HCT116 (cell line): ENCODE measurements at regions not wholly inside any gene's neighbourhood (a gene's known extent, or its start where the extent isn't known, plus 50 kb on each side); places are given as distances from the start of the nearest gene placed in this dataset.

Experiments used
- ATAC-seq: fragments of 200-7000 bp; cut with Tn5 transposase; 2 replicates; pipeline ENCODE4 v1.9.1; 2020; ENCODE audit warnings: mild to moderate bottlenecking, moderate library complexity
- BruUV-seq: library from RNA; stranded (reverse); fragments of 400-500 nt; replicated peaks from 2 replicates; lab custom pipeline; 2021; lab: Mats Ljungman, UMichigan
- CTCF ChIA-PET: fragments of 300-600 bp; sonication (Branson Sonifier 250); formaldehyde crosslinking; loops from one replicate; lab custom pipeline; 2021; ENCODE audit warnings: antibody characterized with exemption; lab: Charles Lee
- POLR2A ChIA-PET: fragments of 300-600, 350-600 bp; sonication (Branson Sonifier 250); formaldehyde crosslinking; loops from one replicate; lab custom pipeline; 2021; ENCODE audit warnings: antibody characterized with exemption; lab: Charles Lee
- RAD21 ChIA-PET, 2 experiments: fragments of 300-600 bp; sonication (Branson Sonifier 250); formaldehyde crosslinking; loops; one replicate each; lab custom pipeline; 2023; ENCODE audit warnings: low total read pairs in 2 of 2; ENCODE audit not compliant: uncharacterized antibody in 2 of 2, unreplicated experiment in 2 of 2, low non-redundant PET in 1 of 2; lab: Charles Lee
- DNase-seq: peaks from one replicate; pipeline ENCODE4 v3.0.0-alpha.2; 2010; ENCODE audit warnings: low read depth, low spot score
- H2AFZ ChIP-seq: fragments of 200-600 bp; shearing (Covaris generic), sonication (generic); 2 replicates; pipeline ENCODE4 v1.6.1; 2017; ENCODE audit warnings: low read depth, mixed run types, mixed read lengths, antibody characterized with exemption, low read length; ENCODE audit not compliant: poor library complexity, severe bottlenecking
- H3K27ac ChIP-seq: 2 replicates; pipeline ENCODE4 v1.5.1; 2012; ENCODE audit warnings: low read depth, low read length
- H3K27me3 ChIP-seq: fragments of 200-600 bp; sonication (generic); 2 replicates; pipeline ENCODE4 v1.6.1; 2016; ENCODE audit warnings: mixed run types, low read length, mixed read lengths; ENCODE audit not compliant: insufficient read depth
- H3K36me3 ChIP-seq, 2 experiments: fragments of 200-500 bp in 1 of 2; fragments of 200-600 bp in 1 of 2; sonication (Bioruptor generic) in 1 of 2; sonication (generic) in 1 of 2; 2 replicates each; pipeline versions ENCODE4 v1.5.1 to v1.6.1; 2014 to 2016; ENCODE audit warnings: low read length in 2 of 2, inconsistent platforms in 1 of 2, mixed read lengths in 1 of 2, mixed run types in 1 of 2; ENCODE audit not compliant: insufficient read depth in 2 of 2, control insufficient read depth in 1 of 2
- H3K4me1 ChIP-seq, 2 experiments: fragments of 200-600 bp in 1 of 2; sonication (generic) in 1 of 2; 2 replicates each; pipeline versions ENCODE4 v1.5.1 to v1.6.1; 2012 to 2017; ENCODE audit warnings: low read length in 2 of 2, inconsistent platforms in 1 of 2, mild to moderate bottlenecking in 1 of 2, mixed read lengths in 1 of 2, mixed run types in 1 of 2, moderate library complexity in 1 of 2; ENCODE audit not compliant: insufficient read depth in 2 of 2, control insufficient read depth in 1 of 2
- H3K4me2 ChIP-seq: fragments of 200-600 bp; sonication (generic); 2 replicates; pipeline ENCODE4 v1.6.1; 2017; ENCODE audit warnings: mixed run types, low read length, mixed read lengths
- H3K4me3 ChIP-seq, 2 experiments: fragments of 200-600 bp in 1 of 2; sonication (generic) in 1 of 2; replicated peaks in 1 of 2; 2 replicates each; pipeline ENCODE4 v1.5.1; 2011 to 2016; ENCODE audit warnings: low read length in 2 of 2, control low read depth in 1 of 2, low read depth in 1 of 2, mild to moderate bottlenecking in 1 of 2, mixed read lengths in 1 of 2, mixed run types in 1 of 2
- H3K79me2 ChIP-seq: fragments of 200-600 bp; sonication (generic); 2 replicates; pipeline ENCODE4 v1.6.1; 2017; ENCODE audit warnings: mild to moderate bottlenecking, mixed run types, low read length, moderate library complexity, mixed read lengths; ENCODE audit not compliant: insufficient read depth
- H3K9ac ChIP-seq: fragments of 200-600 bp; sonication (generic); 2 replicates; pipeline ENCODE4 v1.6.1; 2016; ENCODE audit warnings: low read length, mixed read lengths
- H3K9me2 ChIP-seq: fragments of 200-600 bp; sonication (generic), shearing (Covaris generic); 2 replicates; pipeline ENCODE4 v1.6.1; 2017; ENCODE audit warnings: mixed run types, mild to moderate bottlenecking, moderate library complexity; ENCODE audit not compliant: insufficient read depth
- H3K9me3 ChIP-seq, 2 experiments: fragments of 200-500 bp in 1 of 2; fragments of 200-600 bp in 1 of 2; sonication (Bioruptor generic) in 1 of 2; sonication (generic) in 1 of 2; 2 replicates each; pipeline ENCODE4 v1.6.1; 2014 to 2017; ENCODE audit warnings: low read length in 2 of 2, mixed read lengths in 2 of 2, inconsistent platforms in 1 of 2, low read depth in 1 of 2, mild to moderate bottlenecking in 1 of 2, mixed run types in 1 of 2, moderate library complexity in 1 of 2; ENCODE audit not compliant: control insufficient read depth in 1 of 2, insufficient read depth in 1 of 2
- H4K20me1 ChIP-seq: fragments of 200-600 bp; sonication (generic), shearing (Covaris generic); 2 replicates; pipeline ENCODE4 v1.6.1; 2017; ENCODE audit warnings: mixed run types, mild to moderate bottlenecking, moderate library complexity; ENCODE audit not compliant: insufficient read depth
- CBX3 ChIP-seq: IDR thresholded peaks from 2 replicates; pipeline ENCODE4 v1.6.1; 2012; ENCODE audit warnings: low read depth
- CEBPB ChIP-seq: IDR thresholded peaks from 2 replicates; pipeline ENCODE4 v1.6.1; 2012; ENCODE audit warnings: low read depth
- CTCF ChIP-seq, 3 experiments: fragments of 200-600 bp in 1 of 3; sonication (generic) in 1 of 3; IDR thresholded peaks in 2 of 3; conservative IDR thresholded peaks in 1 of 3; 2 replicates each; pipeline ENCODE4 v1.5.1; 2012 to 2017; ENCODE audit warnings: low read depth in 2 of 3, low read length in 2 of 3, antibody characterized with exemption in 1 of 3, borderline replicate concordance in 1 of 3, control low read depth in 1 of 3, mild to moderate bottlenecking in 1 of 3, mixed read lengths in 1 of 3, mixed run types in 1 of 3, moderate library complexity in 1 of 3; ENCODE audit not compliant: insufficient read depth in 1 of 3
- EZH2phosphoT487 ChIP-seq: fragments of 200-600 bp; IDR thresholded peaks from 2 replicates; pipeline ENCODE4 v1.6.1; 2018; ENCODE audit warnings: antibody characterized with exemption, borderline replicate concordance
- POLR2AphosphoS5 ChIP-seq: IDR thresholded peaks from 2 replicates; pipeline ENCODE4 v1.6.1; 2011; ENCODE audit warnings: mild to moderate bottlenecking, low read depth, low read length, moderate library complexity
- SP1 ChIP-seq: IDR thresholded peaks from 2 replicates; pipeline ENCODE4 v1.6.1; 2012; ENCODE audit warnings: low read depth
- SRF ChIP-seq: IDR thresholded peaks from 2 replicates; pipeline ENCODE4 v1.6.1; 2012; ENCODE audit warnings: low read depth
- YY1 ChIP-seq: IDR thresholded peaks from 2 replicates; pipeline ENCODE4 v1.6.1; 2011; ENCODE audit warnings: low read length, low read depth, moderate library complexity, mild to moderate bottlenecking; ENCODE audit not compliant: insufficient replicate concordance; ENCODE audit errors: extremely low read depth
- intact Hi-C: fragments of 100-400 bp; cut with micrococcal nuclease; formaldehyde crosslinking; loops from 2 replicates; pipeline ENCODE4 v1.10.0; 2022
- TF ChIP-seq, protein P1 (sequence below): IDR thresholded peaks from 2 replicates; pipeline ENCODE4 v1.6.1; 2012; ENCODE audit warnings: low read depth

DNA sequence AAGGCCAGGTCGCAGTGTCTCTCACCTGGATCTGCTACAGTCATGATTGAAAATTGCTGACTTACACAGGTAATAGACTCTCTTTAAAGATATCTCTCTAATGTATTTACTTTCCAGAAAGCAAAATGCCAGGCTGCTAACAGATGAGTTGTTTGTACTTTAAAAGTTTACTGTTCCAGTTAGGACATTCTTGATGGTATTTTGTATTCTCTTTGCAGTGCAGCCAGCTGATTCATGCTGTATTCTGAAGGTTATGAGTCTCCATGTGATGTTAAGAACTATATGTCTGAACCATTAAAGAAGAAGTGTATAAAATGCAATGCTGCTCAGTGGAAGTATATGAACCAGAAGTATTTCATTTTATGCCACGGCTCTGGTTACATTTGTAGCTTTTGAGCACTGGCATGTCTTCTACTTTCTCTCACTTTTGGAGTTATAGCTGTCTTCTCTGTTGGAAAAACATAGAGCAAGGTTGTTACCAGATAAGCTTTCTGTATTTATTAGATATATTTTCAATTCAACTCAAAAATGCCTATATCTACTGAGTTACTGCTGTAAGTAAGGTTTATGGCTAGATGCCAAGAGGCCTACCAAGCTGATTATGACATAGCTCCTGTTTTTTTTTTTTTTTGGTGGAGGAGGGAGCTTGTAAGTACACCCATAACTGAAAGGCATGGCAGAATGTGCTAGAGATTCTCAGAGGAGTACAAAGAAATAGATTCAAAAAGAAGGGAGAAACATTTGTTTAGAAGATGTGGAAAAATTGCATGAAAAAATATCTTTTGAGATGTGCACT lies 130.5 kb upstream of the MAN1A1 start:
- no peaks in the 10 kb centered on the region for H4K20me1 ChIP-seq
- no peak overlapping the region for H3K9ac ChIP-seq
- POLR2A ChIA-PET, result no interaction called here
- H2AFZ ChIP-seq, result no peak overlapping the region
- no peaks in the 10 kb centered on the region for H3K9me2 ChIP-seq
- no peaks in the 10 kb centered on the region for H3K9me3 ChIP-seq
- DNase-seq (no peak), ATAC-seq (no peak)
- no peak overlapping the region for H3K4me2 ChIP-seq
- intact Hi-C loops, result no loop called here
- H3K79me2 ChIP-seq, result no peaks in the 10 kb centered on the region
- peaks cover 13 to 16% of the 10 kb centered on the region in 2 experiments for H3K4me1 ChIP-seq
- BruUV-seq, result no TSS peak
- no peak overlapping the region for H3K4me3 ChIP-seq
- no peak for TF ChIP-seq SRF
- no peak for TF ChIP-seq CEBPB
- TF ChIP-seq, protein P1, sequence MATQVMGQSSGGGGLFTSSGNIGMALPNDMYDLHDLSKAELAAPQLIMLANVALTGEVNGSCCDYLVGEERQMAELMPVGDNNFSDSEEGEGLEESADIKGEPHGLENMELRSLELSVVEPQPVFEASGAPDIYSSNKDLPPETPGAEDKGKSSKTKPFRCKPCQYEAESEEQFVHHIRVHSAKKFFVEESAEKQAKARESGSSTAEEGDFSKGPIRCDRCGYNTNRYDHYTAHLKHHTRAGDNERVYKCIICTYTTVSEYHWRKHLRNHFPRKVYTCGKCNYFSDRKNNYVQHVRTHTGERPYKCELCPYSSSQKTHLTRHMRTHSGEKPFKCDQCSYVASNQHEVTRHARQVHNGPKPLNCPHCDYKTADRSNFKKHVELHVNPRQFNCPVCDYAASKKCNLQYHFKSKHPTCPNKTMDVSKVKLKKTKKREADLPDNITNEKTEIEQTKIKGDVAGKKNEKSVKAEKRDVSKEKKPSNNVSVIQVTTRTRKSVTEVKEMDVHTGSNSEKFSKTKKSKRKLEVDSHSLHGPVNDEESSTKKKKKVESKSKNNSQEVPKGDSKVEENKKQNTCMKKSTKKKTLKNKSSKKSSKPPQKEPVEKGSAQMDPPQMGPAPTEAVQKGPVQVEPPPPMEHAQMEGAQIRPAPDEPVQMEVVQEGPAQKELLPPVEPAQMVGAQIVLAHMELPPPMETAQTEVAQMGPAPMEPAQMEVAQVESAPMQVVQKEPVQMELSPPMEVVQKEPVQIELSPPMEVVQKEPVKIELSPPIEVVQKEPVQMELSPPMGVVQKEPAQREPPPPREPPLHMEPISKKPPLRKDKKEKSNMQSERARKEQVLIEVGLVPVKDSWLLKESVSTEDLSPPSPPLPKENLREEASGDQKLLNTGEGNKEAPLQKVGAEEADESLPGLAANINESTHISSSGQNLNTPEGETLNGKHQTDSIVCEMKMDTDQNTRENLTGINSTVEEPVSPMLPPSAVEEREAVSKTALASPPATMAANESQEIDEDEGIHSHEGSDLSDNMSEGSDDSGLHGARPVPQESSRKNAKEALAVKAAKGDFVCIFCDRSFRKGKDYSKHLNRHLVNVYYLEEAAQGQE, result no peak
- TF ChIP-seq POLR2AphosphoS5, result no peak
- no peak for TF ChIP-seq EZH2phosphoT487
- no peak for TF ChIP-seq CBX3
- TF ChIP-seq CTCF (IDR thresholded peaks at IDR 0.05 in 2 of 3, conservative IDR thresholded peaks at IDR 0.05 in 1 of 3; ENCODE audit: borderline replicate concordance in 1 of 3, insufficient read depth in 1 of 3, low read depth in 2 of 3, low read length in 2 of 3), result no peak
- no peak for TF ChIP-seq YY1
- TF ChIP-seq SP1, result no peak
- H3K36me3 ChIP-seq, result no peaks in the 10 kb centered on the region
- RAD21 ChIA-PET, result no interaction called here
- H3K27ac ChIP-seq, result no peak overlapping the region
- CTCF ChIA-PET, result interaction anchor here (1.1 kb wide), 1 partner anchor 248 kb away, joined by 3 read pairs; no protein-coding TSS in a partner anchor
- H3K27me3 ChIP-seq, result no peaks in the 10 kb centered on the region
